A204.1 (cell line): ENCODE measurements at regions not wholly inside any gene's neighbourhood (a gene's known extent, or its start where the extent isn't known, plus 50 kb on each side); places are given as distances from the start of the nearest gene placed in this dataset.
"Not testable (repeated sequence)": the region's sequence is repeated elsewhere in the genome, so short reads cannot be mapped to it uniquely, and the experiment has no call there.

ENCODE experiments used
- FAIRE-seq: peaks from 2 replicates; lab custom pipeline; 2012; peaks lifted over from hg19 to GRCh38; lab: Jason Lieb, UNC

- no peak for FAIRE-seq
Measured at GRCh38 chr6:140311146-140311545, 936.7 kb upstream of the CITED2 start.

- FAIRE-seq: no peak
Measured at GRCh38 chr6:140303218-140303949, 928.9 kb upstream of the CITED2 start.

GRCh38 chr6:140300331-140300730 lies 925.9 kb upstream of the CITED2 start:
- FAIRE-seq: no peak

- FAIRE-seq: no peak
Measured at GRCh38 chr6:140289186-140289585, 914.7 kb upstream of the CITED2 start.

GRCh38 chr6:140285998-140286690 lies 911.7 kb upstream of the CITED2 start:
- FAIRE-seq: no peak

- no peak for FAIRE-seq
Measured at GRCh38 chr6:140285471-140285870, 911.0 kb upstream of the CITED2 start.

- FAIRE-seq: no peak
Measured at GRCh38 chr6:140284871-140285270, 910.4 kb upstream of the CITED2 start.

GRCh38 chr6:140283197-140283596 lies 908.7 kb upstream of the CITED2 start:
- no peak for FAIRE-seq

- no peak for FAIRE-seq
Measured at GRCh38 chr6:140281767-140282166, 907.3 kb upstream of the CITED2 start.

GRCh38 chr6:140281236-140281635 lies 906.8 kb upstream of the CITED2 start:
- FAIRE-seq: no peak

GRCh38 chr6:140276719-140277118 lies 902.3 kb upstream of the CITED2 start:
- no peak for FAIRE-seq

GRCh38 chr6:140276133-140276532 lies 901.7 kb upstream of the CITED2 start:
- FAIRE-seq: no peak

GRCh38 chr6:140275725-140276124 lies 901.3 kb upstream of the CITED2 start:
- FAIRE-seq: no peak

- FAIRE-seq: no peak
Measured at GRCh38 chr6:140274548-140274947, 900.1 kb upstream of the CITED2 start.

- no peak for FAIRE-seq
Measured at GRCh38 chr6:140271759-140272377, 897.4 kb upstream of the CITED2 start.

GRCh38 chr6:140269591-140270165 lies 895.2 kb upstream of the CITED2 start:
- no peak for FAIRE-seq

- no peak for FAIRE-seq
Measured at GRCh38 chr6:140264431-140264830, 890.0 kb upstream of the CITED2 start.

- not testable (repeated sequence) for FAIRE-seq
Measured at GRCh38 chr6:140258302-140258701, 883.9 kb upstream of the CITED2 start.

- FAIRE-seq: no peak
Measured at GRCh38 chr6:140256248-140256647, 881.8 kb upstream of the CITED2 start.

- no peak for FAIRE-seq
Measured at GRCh38 chr6:140253096-140253495, 878.6 kb upstream of the CITED2 start.

GRCh38 chr6:140252099-140252498 lies 877.7 kb upstream of the CITED2 start:
- no peak for FAIRE-seq

- FAIRE-seq: no peak
Measured at GRCh38 chr6:140245296-140246040, 871.0 kb upstream of the CITED2 start.
